ENCODE measurements at regions not wholly inside any gene's neighbourhood (a gene's known extent, or its start where the extent isn't known, plus 50 kb on each side); places are given as distances from the start of the nearest gene placed in this dataset.

DNA sequence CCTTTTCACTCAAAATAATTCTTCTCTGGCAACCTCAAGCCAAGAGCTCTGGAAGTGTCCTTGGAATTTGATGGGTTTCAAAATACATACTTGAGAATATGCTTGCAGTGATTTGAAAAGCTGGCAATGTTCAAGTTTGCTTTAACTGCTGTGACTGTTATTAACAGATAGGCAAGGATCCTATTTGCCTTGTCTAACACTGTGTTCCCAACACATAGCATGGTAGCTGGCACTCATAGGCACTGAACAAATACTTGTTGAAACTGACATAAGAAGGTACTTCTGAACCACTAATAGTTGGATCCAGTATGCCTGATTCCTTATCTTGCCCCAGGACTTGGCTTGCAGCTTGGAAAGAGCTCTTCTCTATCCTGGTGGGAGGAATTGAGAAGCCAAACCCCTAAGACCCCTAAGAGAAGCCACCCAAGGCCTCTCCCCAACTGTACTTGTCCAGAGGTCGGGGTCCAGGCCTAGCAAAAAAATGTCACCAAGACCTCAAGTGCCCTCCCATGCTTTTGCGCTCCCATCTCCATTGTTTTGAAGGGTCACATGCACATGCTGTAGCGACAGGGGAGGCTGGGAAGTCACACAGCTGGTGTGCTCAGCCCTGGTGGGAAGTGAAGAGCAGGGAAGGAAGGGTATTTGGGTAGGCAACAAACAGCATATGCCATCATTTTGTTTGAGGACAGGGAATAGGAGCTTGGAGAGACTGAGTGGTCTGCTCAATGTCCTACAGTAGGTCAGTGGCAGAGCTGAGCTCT lies 118.4 kb upstream of the HAAO start:
- no peak for DNase-seq

DNA sequence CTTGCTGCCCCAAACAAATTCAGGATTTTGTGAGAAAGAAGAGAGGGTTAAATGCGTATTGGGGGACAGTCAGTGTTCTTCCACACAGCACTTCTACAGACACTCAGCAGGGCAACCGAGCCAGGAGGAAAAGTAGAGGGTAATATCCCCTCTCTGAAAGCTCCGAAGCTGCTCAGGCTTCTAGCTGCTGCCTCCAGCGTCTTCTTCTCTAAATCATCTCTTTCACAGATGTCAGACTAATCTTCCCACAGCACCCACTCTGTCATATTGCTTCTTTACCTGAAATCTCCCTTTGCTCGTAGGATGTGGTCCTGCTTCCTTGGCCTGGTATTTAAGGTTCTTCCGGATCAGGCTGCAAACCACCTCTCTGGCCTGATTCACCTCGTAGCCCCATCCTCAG lies 117.6 kb upstream of the HAAO start:
- no peak for DNase-seq

- no peak for DNase-seq
Measured at GRCh38 chr2:42908518-42909200, 116.3 kb upstream of the HAAO start.

- DNase-seq: no peak
Measured at GRCh38 chr2:42907835-42908234, 115.5 kb upstream of the HAAO start.

DNA sequence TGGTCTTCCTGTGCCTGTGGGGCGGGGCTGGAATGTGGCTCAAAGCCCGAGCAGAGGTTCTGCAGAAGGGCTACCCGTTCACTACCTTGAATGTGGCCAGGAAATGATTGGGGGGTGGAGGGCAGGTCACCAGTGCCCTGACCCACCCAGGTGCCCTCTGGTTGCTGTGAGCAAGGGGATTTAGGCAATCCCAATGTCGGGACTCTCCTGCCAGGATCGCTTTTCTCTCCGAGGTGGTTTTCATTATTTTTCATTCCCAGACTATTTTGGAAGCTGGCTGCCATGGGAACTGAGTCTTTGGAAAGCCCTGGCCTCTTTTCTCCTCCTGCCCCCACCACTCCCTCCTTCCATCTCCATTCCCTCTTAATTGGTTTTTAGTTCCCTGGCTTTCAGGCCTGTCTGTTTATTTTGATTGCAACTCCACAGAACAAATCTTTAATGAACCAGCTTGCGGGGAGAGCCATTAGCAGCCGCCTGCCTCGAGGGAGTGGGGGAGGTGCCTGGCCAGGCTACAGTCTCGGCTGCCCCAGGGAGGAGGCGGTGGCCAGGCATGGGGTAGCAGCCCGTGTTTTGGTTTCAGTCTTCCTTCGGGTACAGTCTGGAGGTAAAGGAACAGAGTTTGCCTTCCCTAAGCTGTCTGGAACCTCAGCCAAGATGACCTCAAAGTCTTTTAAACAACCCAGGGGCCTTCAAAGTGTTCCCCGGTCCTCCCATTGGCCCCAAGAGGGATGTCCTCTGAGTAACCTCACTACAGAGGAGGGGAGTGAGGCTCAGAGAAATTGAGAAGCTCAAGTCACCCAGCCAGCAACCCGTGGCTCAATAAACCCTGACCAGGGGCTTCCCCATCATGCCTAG lies 114.4 kb upstream of the HAAO start:
- DNase-seq: no peak

- no peak for DNase-seq
Measured at GRCh38 chr2:42906111-42906556, 113.8 kb upstream of the HAAO start.

- DNase-seq: no peak
Measured at GRCh38 chr2:42905341-42906110, 113.1 kb upstream of the HAAO start.

DNA sequence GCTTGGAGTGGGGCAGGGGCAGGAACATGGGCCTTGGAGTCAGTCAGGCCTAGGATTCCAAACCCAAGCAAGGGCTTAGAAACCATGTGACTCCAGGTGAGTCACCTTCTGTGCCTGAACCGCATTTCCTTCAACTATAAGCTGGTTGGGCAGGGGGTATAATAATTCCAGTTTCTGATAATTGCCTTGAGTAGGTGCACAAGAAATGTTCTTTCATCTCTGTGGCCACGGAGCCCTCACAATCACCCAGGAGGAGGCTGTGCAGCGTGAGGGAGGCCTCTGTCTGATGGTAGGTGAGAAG lies 112.1 kb upstream of the HAAO start:
- no peak for DNase-seq

- DNase-seq: no peak
Measured at GRCh38 chr2:42903821-42904575, 111.6 kb upstream of the HAAO start.

GRCh38 chr2:42902939-42903709 lies 110.7 kb upstream of the HAAO start:
- DNase-seq: no peak

GRCh38 chr2:42901076-42901640 lies 108.8 kb upstream of the HAAO start:
- DNase-seq: no peak

- no peak for DNase-seq
Measured at GRCh38 chr2:42900289-42900891, 108.0 kb upstream of the HAAO start.

GRCh38 chr2:42897358-42897757 lies 105.0 kb upstream of the HAAO start:
- no peak for DNase-seq

GRCh38 chr2:42895791-42896135 lies 103.4 kb upstream of the HAAO start:
- no peak for DNase-seq

- DNase-seq: no peak
Measured at GRCh38 chr2:42895134-42895790, 102.9 kb upstream of the HAAO start.

DNA sequence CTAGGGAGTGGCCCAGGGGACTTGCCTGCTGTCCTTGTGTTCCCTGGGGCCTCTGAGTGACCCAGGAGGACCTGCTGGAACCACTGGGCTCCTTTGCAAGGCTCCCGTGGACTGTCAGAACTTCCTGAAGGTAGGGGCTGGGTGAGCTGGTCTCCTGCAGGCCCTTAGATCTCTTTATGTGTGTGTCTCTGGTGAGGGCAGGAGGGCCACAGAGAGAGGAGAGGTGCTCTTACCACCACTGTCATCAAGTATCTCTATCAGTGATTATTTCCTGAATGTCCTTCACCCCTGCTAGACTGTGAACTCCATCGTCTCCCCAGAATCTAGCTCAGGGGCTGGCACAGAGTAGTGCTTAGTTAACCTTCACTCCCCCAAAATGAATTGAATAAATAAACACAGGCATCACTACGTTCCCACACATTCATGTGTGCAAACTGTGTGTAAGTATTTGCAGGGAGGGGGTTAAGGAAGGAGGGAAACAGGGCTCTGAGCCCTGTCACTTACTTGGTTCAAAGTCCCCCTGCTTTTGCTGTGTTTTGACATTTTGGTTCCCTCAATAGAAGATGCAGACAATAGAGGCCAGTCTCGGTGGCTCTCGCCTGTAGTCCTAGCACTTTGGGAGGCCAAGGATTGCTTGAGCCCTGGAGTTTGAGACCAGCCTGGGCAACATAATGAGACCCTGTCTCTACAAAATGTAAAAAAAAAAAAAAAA lies 100.8 kb upstream of the HAAO start:
- no peak for DNase-seq

DNA sequence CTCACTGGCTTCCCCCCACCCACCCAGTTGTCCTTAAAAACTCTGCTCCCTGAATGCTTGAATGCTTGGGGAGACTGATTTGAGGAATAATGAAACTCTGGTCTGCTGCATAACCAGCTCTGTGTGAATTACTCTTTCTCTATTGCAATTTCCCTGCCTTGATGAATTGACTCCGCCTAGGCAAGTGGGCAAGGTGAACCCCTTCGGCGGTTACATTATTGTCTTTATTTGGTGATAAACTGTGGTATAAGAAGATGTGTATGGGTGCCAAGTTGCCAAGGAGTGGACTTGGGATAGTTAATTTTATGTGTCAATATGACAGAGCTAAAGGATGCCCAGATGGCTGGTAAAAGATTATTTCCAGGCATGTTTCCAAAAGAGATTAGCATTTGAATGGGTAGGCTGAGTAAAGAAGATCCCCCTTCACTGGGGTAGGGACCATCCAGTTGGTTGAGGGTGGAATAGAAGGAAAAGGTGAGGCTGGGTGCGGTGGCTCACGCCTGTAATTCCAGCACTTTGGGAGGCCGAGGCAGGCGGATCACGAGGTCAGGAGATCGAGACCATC lies 98.5 kb upstream of the HAAO start:
- no peak for DNase-seq

GRCh38 chr2:42888321-42889245 lies 96.2 kb upstream of the HAAO start:
- DNase-seq: no peak

Data from SIG-M5 (cell line).